Neural cell (in vitro differentiated cells): ENCODE measurements at regions not wholly inside any gene's neighbourhood (a gene's known extent, or its start where the extent isn't known, plus 50 kb on each side); places are given as distances from the start of the nearest gene placed in this dataset.

Experiments
- H2AFZ ChIP-seq: fragments of 200-600, 300-800 bp; sonication (generic), shearing (Covaris generic); 2 replicates; pipeline ENCODE4 v1.6.0; 2014; ENCODE audit warnings: low read depth, mild to moderate bottlenecking, antibody characterized with exemption, low read length, moderate library complexity
- H3F3A ChIP-seq: fragments of 200-600 bp; shearing (Covaris generic); 2 replicates; pipeline ENCODE4 v1.6.1; 2016; ENCODE audit warnings: mild to moderate bottlenecking, moderate library complexity, mixed read lengths, antibody characterized with exemption, low read length; ENCODE audit not compliant: insufficient read depth, poor library complexity, severe bottlenecking
- H3K27ac ChIP-seq: fragments of 200-600, 300-800 bp; sonication (generic), shearing (Covaris generic); 2 replicates; pipeline ENCODE4 v1.5.1; 2014; ENCODE audit warnings: mild to moderate bottlenecking, low read length, moderate library complexity
- H3K27me3 ChIP-seq: fragments of 300-800, 200-600 bp; sonication (generic), shearing (Covaris generic); 2 replicates; pipeline ENCODE4 v1.6.0; 2014; ENCODE audit warnings: mild to moderate bottlenecking, low read depth, low read length, moderate library complexity; ENCODE audit not compliant: insufficient read depth
- H3K36me3 ChIP-seq: fragments of 300-800, 200-600 bp; sonication (generic), shearing (Covaris generic); 2 replicates; pipeline ENCODE4 v1.5.1; 2014; ENCODE audit warnings: mild to moderate bottlenecking, antibody characterized with exemption, low read length, moderate library complexity; ENCODE audit not compliant: insufficient read depth
- H3K4me2 ChIP-seq: fragments of 300-800, 200-600 bp; sonication (generic), shearing (Covaris generic); 2 replicates; pipeline ENCODE4 v1.6.0; 2014; ENCODE audit warnings: mild to moderate bottlenecking, low read length
- H3K4me3 ChIP-seq: fragments of 300-800, 200-600 bp; sonication (generic), shearing (Covaris generic); 2 replicates; pipeline ENCODE4 v1.5.1; 2014; ENCODE audit warnings: mild to moderate bottlenecking, low read length, moderate library complexity
- H3K79me2 ChIP-seq: fragments of 200-600 bp; shearing (Covaris generic); replicated peaks from 2 replicates; pipeline ENCODE4 v1.6.0; 2014; ENCODE audit warnings: mild to moderate bottlenecking, low read length, moderate library complexity; ENCODE audit not compliant: insufficient read depth
- H3K9ac ChIP-seq: fragments of 300-800, 200-600 bp; sonication (generic), shearing (Covaris generic); 2 replicates; pipeline ENCODE4 v1.6.1; 2016; ENCODE audit warnings: mild to moderate bottlenecking, low read length, mixed read lengths
- H3K9me2 ChIP-seq: fragments of 200-600 bp; shearing (Covaris generic); 2 replicates; pipeline ENCODE4 v1.6.1; 2016; ENCODE audit warnings: mild to moderate bottlenecking, low read length, mixed read lengths; ENCODE audit not compliant: insufficient read depth
- H3K9me3 ChIP-seq: fragments of 200-600, 300-800 bp; sonication (generic), shearing (Covaris generic); 2 replicates; pipeline ENCODE4 v1.6.1; 2016; ENCODE audit warnings: mild to moderate bottlenecking, mixed run types, low read length, moderate library complexity, mixed read lengths
- H4K20me1 ChIP-seq: fragments of 200-600 bp; shearing (Covaris generic); 2 replicates; pipeline ENCODE4 v1.6.1; 2016; ENCODE audit warnings: mild to moderate bottlenecking, mixed run types; ENCODE audit not compliant: insufficient read depth
- EP300 ChIP-seq: fragments of 450-650 bp; conservative IDR thresholded peaks from 2 replicates; pipeline ENCODE4 v1.6.1; 2014; ENCODE audit warnings: antibody characterized with exemption, mild to moderate bottlenecking, moderate library complexity; ENCODE audit not compliant: poor library complexity, severe bottlenecking
- EZH2 ChIP-seq: fragments of 200-600, 300-800 bp; shearing (Covaris generic), sonication (generic); IDR thresholded peaks from 2 replicates; pipeline ENCODE4 v1.6.1; 2014; ENCODE audit warnings: antibody characterized with exemption, low read length, borderline replicate concordance, mild to moderate bottlenecking; ENCODE audit not compliant: insufficient read depth, poor library complexity, severe bottlenecking
- MXI1 ChIP-seq: fragments of 450-650 bp; conservative IDR thresholded peaks from 2 replicates; pipeline ENCODE4 v1.6.1; 2014; ENCODE audit warnings: antibody characterized with exemption, mild to moderate bottlenecking; ENCODE audit not compliant: poor library complexity, severe bottlenecking
- POLR2AphosphoS5 ChIP-seq: IDR thresholded peaks from 2 replicates; pipeline ENCODE4 v1.6.1; 2012
- RAD21 ChIP-seq: fragments of 450-650 bp; conservative IDR thresholded peaks from 2 replicates; pipeline ENCODE4 v1.6.1; 2014; ENCODE audit warnings: antibody characterized with exemption, mild to moderate bottlenecking, moderate library complexity
- SMC3 ChIP-seq: fragments of 450-650 bp; conservative IDR thresholded peaks from 2 replicates; pipeline ENCODE4 v1.6.1; 2014; ENCODE audit warnings: antibody characterized with exemption, mild to moderate bottlenecking, moderate library complexity; ENCODE audit not compliant: poor library complexity
- TAF1 ChIP-seq: IDR thresholded peaks from 2 replicates; pipeline ENCODE4 v1.6.1; 2012; ENCODE audit warnings: low read depth
- TF ChIP-seq, protein P1 (sequence below): IDR thresholded peaks from 2 replicates; pipeline ENCODE4 v1.6.1; 2012; ENCODE audit warnings: borderline replicate concordance
- TF ChIP-seq, protein P2 (sequence below): fragments of 450-650 bp; IDR thresholded peaks from 2 replicates; pipeline ENCODE4 v1.5.1; 2014; ENCODE audit warnings: antibody characterized with exemption, mild to moderate bottlenecking, moderate library complexity; ENCODE audit not compliant: poor library complexity, severe bottlenecking

DNA sequence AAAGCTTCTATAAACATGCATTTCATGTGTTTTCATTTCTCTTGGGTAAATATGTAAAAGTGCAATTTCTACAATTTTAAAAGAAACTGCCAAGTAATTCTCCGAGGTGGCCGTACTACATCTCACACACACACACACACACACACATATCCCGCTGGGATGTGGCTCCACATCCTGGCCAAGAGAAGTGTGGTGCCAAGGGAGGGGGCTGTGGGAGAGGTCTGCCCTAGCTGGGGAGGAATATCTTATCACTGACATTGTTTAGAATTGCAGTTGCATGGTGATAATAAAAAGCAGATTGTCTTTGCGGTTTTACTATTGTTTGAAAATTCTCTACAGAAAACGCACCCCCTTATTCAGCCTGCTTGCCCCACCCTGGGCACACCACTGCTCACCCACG lies 558.4 kb downstream of the BNC2 start:
- Histone ChIP-seq H3K9ac (no peak overlapping the region), H3K4me3 (no peak overlapping the region), H3F3A (no peaks in the 10 kb centered on the region), H3K9me3 (no peaks in the 10 kb centered on the region), H3K9me2 (no peaks in the 10 kb centered on the region), H2AFZ (no peak overlapping the region), H3K27me3 (peaks cover 5% of the 10 kb centered on the region), H4K20me1 (no peaks in the 10 kb centered on the region), H3K27ac (no peak overlapping the region), H3K36me3 (no peaks in the 10 kb centered on the region), H3K4me2 (no peak overlapping the region), H3K79me2 (no peaks in the 10 kb centered on the region)
- TF ChIP-seq POLR2AphosphoS5 (no peak), TAF1 (no peak), EP300 (no peak), MXI1 (no peak), RAD21 (no peak), EZH2 (no peak), SMC3 (no peak)
- TF ChIP-seq, protein P1, sequence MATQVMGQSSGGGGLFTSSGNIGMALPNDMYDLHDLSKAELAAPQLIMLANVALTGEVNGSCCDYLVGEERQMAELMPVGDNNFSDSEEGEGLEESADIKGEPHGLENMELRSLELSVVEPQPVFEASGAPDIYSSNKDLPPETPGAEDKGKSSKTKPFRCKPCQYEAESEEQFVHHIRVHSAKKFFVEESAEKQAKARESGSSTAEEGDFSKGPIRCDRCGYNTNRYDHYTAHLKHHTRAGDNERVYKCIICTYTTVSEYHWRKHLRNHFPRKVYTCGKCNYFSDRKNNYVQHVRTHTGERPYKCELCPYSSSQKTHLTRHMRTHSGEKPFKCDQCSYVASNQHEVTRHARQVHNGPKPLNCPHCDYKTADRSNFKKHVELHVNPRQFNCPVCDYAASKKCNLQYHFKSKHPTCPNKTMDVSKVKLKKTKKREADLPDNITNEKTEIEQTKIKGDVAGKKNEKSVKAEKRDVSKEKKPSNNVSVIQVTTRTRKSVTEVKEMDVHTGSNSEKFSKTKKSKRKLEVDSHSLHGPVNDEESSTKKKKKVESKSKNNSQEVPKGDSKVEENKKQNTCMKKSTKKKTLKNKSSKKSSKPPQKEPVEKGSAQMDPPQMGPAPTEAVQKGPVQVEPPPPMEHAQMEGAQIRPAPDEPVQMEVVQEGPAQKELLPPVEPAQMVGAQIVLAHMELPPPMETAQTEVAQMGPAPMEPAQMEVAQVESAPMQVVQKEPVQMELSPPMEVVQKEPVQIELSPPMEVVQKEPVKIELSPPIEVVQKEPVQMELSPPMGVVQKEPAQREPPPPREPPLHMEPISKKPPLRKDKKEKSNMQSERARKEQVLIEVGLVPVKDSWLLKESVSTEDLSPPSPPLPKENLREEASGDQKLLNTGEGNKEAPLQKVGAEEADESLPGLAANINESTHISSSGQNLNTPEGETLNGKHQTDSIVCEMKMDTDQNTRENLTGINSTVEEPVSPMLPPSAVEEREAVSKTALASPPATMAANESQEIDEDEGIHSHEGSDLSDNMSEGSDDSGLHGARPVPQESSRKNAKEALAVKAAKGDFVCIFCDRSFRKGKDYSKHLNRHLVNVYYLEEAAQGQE = no peak
- TF ChIP-seq, protein P2, sequence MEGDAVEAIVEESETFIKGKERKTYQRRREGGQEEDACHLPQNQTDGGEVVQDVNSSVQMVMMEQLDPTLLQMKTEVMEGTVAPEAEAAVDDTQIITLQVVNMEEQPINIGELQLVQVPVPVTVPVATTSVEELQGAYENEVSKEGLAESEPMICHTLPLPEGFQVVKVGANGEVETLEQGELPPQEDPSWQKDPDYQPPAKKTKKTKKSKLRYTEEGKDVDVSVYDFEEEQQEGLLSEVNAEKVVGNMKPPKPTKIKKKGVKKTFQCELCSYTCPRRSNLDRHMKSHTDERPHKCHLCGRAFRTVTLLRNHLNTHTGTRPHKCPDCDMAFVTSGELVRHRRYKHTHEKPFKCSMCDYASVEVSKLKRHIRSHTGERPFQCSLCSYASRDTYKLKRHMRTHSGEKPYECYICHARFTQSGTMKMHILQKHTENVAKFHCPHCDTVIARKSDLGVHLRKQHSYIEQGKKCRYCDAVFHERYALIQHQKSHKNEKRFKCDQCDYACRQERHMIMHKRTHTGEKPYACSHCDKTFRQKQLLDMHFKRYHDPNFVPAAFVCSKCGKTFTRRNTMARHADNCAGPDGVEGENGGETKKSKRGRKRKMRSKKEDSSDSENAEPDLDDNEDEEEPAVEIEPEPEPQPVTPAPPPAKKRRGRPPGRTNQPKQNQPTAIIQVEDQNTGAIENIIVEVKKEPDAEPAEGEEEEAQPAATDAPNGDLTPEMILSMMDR = no peak

DNA sequence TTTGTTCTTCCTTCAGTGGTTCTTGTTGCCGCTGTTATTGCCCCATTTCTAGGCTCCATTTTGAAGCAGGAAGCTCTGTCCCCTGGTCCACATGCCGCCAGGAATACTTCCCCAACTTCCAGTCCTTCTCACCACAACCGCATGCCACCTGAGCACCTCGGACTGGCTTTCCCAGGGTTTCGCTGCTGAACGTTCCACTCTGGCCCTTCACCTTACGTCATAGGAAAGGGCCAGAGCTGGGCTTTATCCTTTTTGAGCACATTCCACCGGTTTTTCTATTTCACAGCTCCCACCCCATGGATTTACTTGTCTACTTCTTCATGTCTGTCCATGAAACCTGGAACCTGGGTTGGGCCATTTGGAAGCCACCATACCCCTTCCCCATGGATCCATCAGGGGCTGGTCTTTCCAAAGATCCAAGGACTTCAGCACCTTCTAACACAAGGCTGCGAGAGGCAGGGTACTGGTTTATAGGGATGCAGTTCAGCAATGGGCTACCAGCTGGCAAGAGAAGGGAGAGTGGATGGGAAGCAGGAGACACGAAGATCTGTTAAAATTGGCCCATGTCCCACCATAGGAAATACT lies 557.4 kb downstream of the BNC2 start:
- H3K27me3 ChIP-seq = peaks cover 5% of the 10 kb centered on the region
- no peak overlapping the region for H3K27ac ChIP-seq
- no peak overlapping the region for H3K9ac ChIP-seq
- no peak overlapping the region for H3K4me2 ChIP-seq
- no peak overlapping the region for H3K4me3 ChIP-seq
- no peak for TF ChIP-seq EZH2
- TF ChIP-seq, protein P1 = no peak
- TF ChIP-seq EP300 = no peak
- no peak for TF ChIP-seq TAF1
- TF ChIP-seq MXI1 = no peak
- H3F3A ChIP-seq = no peaks in the 10 kb centered on the region
- no peaks in the 10 kb centered on the region for H3K36me3 ChIP-seq
- H3K79me2 ChIP-seq = no peaks in the 10 kb centered on the region
- no peak overlapping the region for H2AFZ ChIP-seq
- no peaks in the 10 kb centered on the region for H3K9me3 ChIP-seq
- H3K9me2 ChIP-seq = no peaks in the 10 kb centered on the region
- H4K20me1 ChIP-seq = no peaks in the 10 kb centered on the region
